ENCODE measurements at regions not wholly inside any gene's neighbourhood (a gene's known extent, or its start where the extent isn't known, plus 50 kb on each side); places are given as distances from the start of the nearest gene placed in this dataset.

DNA sequence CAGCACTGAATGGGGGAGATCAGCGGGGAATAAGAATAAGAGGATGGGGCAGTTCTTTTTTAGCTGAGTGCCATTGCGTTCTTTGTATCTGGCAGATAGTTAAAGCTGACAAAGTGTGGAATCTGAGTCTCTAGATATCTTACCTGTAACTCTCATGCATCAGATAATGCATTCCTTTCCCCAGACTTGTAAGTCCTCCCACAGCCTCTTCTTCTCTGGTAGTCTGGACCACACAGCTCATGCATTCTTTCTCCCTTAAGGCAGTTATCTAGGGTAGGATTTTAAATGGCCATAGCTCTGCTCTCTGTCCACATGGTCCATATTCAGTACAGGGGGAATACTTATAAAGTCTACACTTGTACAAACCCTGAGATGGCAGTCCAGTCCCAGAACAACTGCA, 54.0 kb upstream of the FGF10 start:
- Histone ChIP-seq H3K4me1 (no peaks in the 10 kb centered on the region), H3K4me3 (no peak overlapping the region), H3K27ac (no peak overlapping the region), H3K36me3 (no peaks in the 10 kb centered on the region), H3K9me3 (no peaks in the 10 kb centered on the region), H3K27me3 (no peaks in the 10 kb centered on the region)
- TF ChIP-seq, protein P1, sequence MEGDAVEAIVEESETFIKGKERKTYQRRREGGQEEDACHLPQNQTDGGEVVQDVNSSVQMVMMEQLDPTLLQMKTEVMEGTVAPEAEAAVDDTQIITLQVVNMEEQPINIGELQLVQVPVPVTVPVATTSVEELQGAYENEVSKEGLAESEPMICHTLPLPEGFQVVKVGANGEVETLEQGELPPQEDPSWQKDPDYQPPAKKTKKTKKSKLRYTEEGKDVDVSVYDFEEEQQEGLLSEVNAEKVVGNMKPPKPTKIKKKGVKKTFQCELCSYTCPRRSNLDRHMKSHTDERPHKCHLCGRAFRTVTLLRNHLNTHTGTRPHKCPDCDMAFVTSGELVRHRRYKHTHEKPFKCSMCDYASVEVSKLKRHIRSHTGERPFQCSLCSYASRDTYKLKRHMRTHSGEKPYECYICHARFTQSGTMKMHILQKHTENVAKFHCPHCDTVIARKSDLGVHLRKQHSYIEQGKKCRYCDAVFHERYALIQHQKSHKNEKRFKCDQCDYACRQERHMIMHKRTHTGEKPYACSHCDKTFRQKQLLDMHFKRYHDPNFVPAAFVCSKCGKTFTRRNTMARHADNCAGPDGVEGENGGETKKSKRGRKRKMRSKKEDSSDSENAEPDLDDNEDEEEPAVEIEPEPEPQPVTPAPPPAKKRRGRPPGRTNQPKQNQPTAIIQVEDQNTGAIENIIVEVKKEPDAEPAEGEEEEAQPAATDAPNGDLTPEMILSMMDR (IDR thresholded peaks at IDR 0.05) = no peak
- TF ChIP-seq POLR2A (IDR thresholded peaks at IDR 0.05) = no peak
- no peak for DNase-seq

DNA sequence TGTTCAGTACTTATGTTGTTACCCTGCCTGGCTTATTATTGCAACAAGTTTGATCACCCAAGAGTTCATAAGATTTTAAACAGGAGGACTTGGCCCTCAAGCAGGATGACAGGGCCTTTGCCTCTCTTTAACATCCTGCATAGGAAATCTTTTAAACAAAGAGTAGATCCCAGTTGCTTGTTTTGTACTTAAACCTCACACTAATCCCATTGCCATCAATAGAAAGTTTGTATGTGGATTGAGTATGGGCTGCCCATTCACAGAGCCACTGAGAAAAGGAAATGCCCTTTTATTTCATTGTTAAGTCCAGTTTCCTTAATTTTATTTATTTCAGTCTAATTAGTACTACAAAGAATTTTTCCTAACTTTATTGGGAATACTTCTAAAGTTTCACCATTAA, 52.2 kb upstream of the FGF10 start:
- TF ChIP-seq, protein P1 (IDR thresholded peaks at IDR 0.05) = no peak
- no peak for TF ChIP-seq POLR2A (IDR thresholded peaks at IDR 0.05)
- H3K9me3 ChIP-seq = no peaks in the 10 kb centered on the region
- no peak overlapping the region for H3K27ac ChIP-seq

DNA sequence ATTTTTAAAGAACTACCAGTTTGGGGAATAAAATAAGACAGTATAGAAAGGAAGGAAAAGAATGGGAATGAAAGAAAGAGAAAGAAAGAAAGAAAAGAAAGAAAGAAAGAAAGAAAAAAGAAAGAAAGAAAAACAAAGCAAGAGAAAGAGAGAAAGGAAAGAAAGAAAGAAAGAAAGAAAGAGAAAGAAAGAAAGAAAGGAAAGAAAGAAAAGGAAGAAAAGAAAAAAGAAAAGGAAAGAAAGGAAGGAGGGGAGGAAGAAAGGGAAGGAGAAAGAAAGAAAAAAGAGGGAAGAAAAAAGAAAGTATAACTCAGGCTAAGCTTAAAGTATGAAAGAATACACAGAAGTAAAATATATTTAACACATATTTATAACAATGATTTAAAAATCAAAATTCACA, 51.0 kb upstream of the FGF10 start:
- H3K4me3 ChIP-seq = no peak overlapping the region
- H3K27ac ChIP-seq = no peak overlapping the region
- H3K36me3 ChIP-seq = no peaks in the 10 kb centered on the region
- no peaks in the 10 kb centered on the region for H3K4me1 ChIP-seq
- DNase-seq = no peak
- no peaks in the 10 kb centered on the region for H3K27me3 ChIP-seq
- TF ChIP-seq, protein P1 (IDR thresholded peaks at IDR 0.05) = no peak
- no peak for TF ChIP-seq POLR2A (IDR thresholded peaks at IDR 0.05)
- no peaks in the 10 kb centered on the region for H3K9me3 ChIP-seq

More for the DNA sequence above, 52.2 kb upstream of the FGF10 start:
- no peaks in the 10 kb centered on the region for H3K36me3 ChIP-seq
- no peaks in the 10 kb centered on the region for H3K4me1 ChIP-seq
- H3K4me3 ChIP-seq = no peak overlapping the region
- DNase-seq = no peak
- no peaks in the 10 kb centered on the region for H3K27me3 ChIP-seq

Small RNA genes lying in the stretch of these regions (small RNA-seq; reads per million reads assigned to genes)
- gene RN7SL383P = 0 reads per million in 2 donors

All from Peyer's patch (tissue), 4 donors.